Chondrocyte (in vitro differentiated cells): ENCODE measurements at regions not wholly inside any gene's neighbourhood (a gene's known extent, or its start where the extent isn't known, plus 50 kb on each side); places are given as distances from the start of the nearest gene placed in this dataset.
A peak's percentile ranks its signal among the peaks of the same experiment; 100 is the strongest.

Experiments used
- DNase-seq: peaks from one replicate; pipeline ENCODE4 v3.0.0; 2021; ENCODE audit warnings: mixed read lengths, low spot score
- H3K27ac Mint-ChIP-seq: one replicate; pipeline ENCODE4 v1.8.0; 2021; ENCODE audit warnings: mild to moderate bottlenecking, moderate library complexity, mixed read lengths; ENCODE audit not compliant: unreplicated experiment
- H3K27me3 Mint-ChIP-seq: 2 replicates; pipeline ENCODE4 v1.8.0; 2021; ENCODE audit warnings: low read depth, mixed read lengths
- H3K36me3 Mint-ChIP-seq: 2 replicates; pipeline ENCODE4 v1.8.0; 2021; ENCODE audit warnings: low read depth, mixed read lengths
- H3K4me1 Mint-ChIP-seq: 2 replicates; pipeline ENCODE4 v1.8.0; 2021; ENCODE audit warnings: low read depth, mild to moderate bottlenecking, mixed read lengths
- H3K4me3 Mint-ChIP-seq: one replicate; pipeline ENCODE4 v1.8.0; 2021; ENCODE audit warnings: mild to moderate bottlenecking, moderate library complexity, mixed read lengths; ENCODE audit not compliant: unreplicated experiment
- H3K9me3 Mint-ChIP-seq: 2 replicates; pipeline ENCODE4 v1.8.0; 2021; ENCODE audit warnings: low read depth, mixed read lengths
- CTCF ChIP-seq: fragments of 200-600 bp; sonication (generic); IDR thresholded peaks from 2 replicates; pipeline ENCODE4 v1.5.0; 2021; ENCODE audit warnings: antibody characterized with exemption, mild to moderate bottlenecking, moderate library complexity

GRCh38 chr4:8766610-8767009 is 105.0 kb downstream of the HMX1 start:
- H3K36me3 Mint-ChIP-seq, result no peaks in the 10 kb centered on the region
- H3K4me1 Mint-ChIP-seq, result no peaks in the 10 kb centered on the region
- H3K27me3 Mint-ChIP-seq, result peaks cover 33% of the 10 kb centered on the region
- no peaks in the 10 kb centered on the region for H3K9me3 Mint-ChIP-seq
- no peak for TF ChIP-seq CTCF
- DNase-seq, result peak; percentile 47
- no peak overlapping the region for H3K27ac Mint-ChIP-seq
- no peak overlapping the region for H3K4me3 Mint-ChIP-seq

- DNase-seq, result peak; percentile 86
- no peak overlapping the region for H3K4me3 Mint-ChIP-seq
- H3K4me1 Mint-ChIP-seq, result no peaks in the 10 kb centered on the region
- TF ChIP-seq CTCF, result no peak
- H3K27ac Mint-ChIP-seq, result no peak overlapping the region
- peaks cover 36% of the 10 kb centered on the region for H3K27me3 Mint-ChIP-seq
- no peaks in the 10 kb centered on the region for H3K9me3 Mint-ChIP-seq
- H3K36me3 Mint-ChIP-seq, result no peaks in the 10 kb centered on the region
Measured at GRCh38 chr4:8765631-8766590, 105.7 kb downstream of the HMX1 start.

DNA sequence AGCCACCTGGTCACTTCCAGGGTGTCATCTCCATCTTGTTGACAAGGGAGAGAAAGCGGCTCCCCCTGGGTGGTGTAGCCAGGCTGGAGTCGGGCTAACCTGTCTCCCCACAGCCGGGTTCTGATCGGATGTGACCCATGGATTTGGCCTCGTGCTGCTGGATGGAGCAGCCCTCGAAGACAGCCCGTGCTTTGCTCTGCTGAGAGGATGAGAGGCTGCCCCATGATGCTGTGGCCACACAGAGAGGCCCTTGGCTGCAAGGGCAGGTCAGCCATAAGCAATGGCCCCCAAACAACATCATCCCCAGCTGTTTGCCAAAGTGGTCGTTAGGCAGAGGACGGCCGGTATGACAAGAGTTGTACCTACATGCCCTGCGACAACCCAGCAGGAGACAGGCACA is 106.6 kb downstream of the HMX1 start:
- no peak overlapping the region for H3K4me3 Mint-ChIP-seq
- H3K27ac Mint-ChIP-seq, result no peak overlapping the region
- H3K4me1 Mint-ChIP-seq, result no peaks in the 10 kb centered on the region
- TF ChIP-seq CTCF, result no peak
- DNase-seq, result peak; percentile 66
- no peaks in the 10 kb centered on the region for H3K36me3 Mint-ChIP-seq
- H3K9me3 Mint-ChIP-seq, result no peaks in the 10 kb centered on the region
- H3K27me3 Mint-ChIP-seq, result peaks cover 37% of the 10 kb centered on the region

DNA sequence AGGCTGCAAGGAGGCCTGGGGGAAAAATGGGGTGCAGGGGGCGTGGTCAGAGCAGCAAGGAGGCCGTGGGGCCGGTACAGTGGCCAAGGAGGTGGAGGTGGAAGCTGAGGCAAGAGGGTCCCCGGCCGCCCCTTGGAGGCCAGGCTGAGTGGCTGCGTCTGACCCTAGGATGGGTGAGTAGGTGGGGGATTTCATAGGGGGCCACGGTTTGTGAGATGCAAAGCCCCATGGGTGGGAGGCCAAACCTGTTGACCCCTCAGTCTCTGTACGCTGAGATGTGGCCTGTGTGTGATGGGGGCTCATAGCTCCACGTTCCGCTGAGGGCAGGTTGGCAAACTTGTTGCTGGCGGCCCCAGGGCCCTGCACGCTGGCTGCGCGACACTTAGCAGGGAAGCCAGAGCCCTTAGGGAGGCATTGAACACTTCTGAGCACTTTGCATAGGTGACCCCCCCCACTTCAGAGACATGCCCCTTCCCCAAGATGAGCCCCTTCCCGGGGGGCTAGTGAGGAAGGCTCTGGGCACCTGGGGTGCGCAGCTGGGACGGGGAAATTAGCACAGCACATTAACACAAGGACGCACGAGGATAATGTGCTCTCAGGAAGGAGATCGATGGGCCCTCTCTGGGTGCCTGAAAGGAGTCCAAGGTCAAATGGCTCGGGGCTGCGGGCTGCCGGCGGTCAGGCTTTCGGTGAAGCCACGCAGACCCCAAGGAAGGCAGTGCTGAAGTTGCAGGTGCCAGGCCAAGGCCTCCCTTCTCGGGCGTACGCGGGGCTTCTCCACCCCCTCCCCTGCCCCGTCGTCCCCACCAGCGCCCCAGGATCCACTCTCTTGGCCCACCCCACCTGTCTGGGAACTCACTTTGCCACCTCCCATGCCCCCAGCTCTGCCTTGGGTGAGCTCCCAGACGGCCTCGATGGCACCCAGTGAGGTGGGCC is 107.4 kb downstream of the HMX1 start:
- Mint-ChIP-seq H3K36me3 (no peaks in the 10 kb centered on the region), H3K9me3 (no peaks in the 10 kb centered on the region), H3K27ac (no peak overlapping the region), H3K4me1 (no peaks in the 10 kb centered on the region), H3K27me3 (peaks cover 37% of the 10 kb centered on the region), H3K4me3 (no peak overlapping the region)
- no peak for TF ChIP-seq CTCF
- peak; percentile 81 for DNase-seq
